HS-5 (cell line): ENCODE measurements at regions not wholly inside any gene's neighbourhood (a gene's known extent, or its start where the extent isn't known, plus 50 kb on each side); places are given as distances from the start of the nearest gene placed in this dataset.

Source experiments
- DNase-seq: peaks from one replicate; pipeline ENCODE4 v3.0.0-alpha.2; 2012; ENCODE audit warnings: low read depth

DNA sequence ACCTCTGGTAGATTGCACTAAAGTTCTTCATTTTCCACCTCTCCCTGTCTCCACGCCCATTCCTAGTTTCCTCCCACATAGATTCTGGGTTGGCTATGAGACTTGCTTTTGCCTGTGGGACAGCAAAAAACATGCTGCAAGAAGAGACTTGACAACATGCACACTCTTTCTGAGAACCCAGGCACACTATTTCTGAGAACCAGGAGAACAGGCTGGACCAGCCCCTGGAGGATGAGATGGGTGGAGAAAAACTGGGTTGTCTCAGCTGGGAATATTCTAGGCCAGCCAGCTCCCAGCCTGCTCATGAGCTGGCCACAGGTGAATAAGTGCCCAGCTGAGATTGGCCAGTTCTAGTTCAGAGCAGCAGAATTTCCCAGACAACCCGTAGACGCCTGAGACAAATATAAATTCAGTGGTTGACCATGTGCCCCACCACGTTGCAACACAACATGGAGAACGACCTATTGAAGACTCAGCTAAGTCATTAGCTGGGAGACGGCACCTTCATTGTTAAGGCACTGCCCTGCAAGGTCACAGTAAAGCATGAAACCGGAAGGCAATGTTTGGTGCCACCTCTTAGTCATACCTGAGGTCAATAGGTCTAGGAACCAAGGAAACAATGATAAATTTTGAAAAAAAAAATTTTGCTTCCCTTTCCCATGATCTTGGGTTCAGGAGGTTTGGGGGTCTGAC, 92.7 kb upstream of the AKR1E2 start:
- no peak for DNase-seq

DNA sequence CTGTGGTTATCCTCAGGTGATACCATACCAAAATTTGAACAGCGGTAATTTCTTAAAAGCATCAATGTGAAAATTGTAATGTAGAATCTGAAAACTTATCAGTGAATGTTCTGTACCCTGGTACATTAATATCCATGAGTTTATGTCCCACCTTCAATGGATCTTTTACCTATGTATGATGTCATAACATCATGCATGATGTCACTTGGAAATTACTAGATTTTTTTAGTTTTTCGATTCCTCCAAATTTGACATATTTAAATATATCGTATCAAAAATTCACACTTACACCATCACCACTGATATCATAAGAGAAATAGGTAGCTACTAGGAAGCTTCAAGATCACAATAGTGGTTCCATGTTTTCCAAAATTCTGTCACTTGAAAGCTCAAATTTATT, 95.0 kb upstream of the AKR1E2 start:
- no peak for DNase-seq

DNA sequence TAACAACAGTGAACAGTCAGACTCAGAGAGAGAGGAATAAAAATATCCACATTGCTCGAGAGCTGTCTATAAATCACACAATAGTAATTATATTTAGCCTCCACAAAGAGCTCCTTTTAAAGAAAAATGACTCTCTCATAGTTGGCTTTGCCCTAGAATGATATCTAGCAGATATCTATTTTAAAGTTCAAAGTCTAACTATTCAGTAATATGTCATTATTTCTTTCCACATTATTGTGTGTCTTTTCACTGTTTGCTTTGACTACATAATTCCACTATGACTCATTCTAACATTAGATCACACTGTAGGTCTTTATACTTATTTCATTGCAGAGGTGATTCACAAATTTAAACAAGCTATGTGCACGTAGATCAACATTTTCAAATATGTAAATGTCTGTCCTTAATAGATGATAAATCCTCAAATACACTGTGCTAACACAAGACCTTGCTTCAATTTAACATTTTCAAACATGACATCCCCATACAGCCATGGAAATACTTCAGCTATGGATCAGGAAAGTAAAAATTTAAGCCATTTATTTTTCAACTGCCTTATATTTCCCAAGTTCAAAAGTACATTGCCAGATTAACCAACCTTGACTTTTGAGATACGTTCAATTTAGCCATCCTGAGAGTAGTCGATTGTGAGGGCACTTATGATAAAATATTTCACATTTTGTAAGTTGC, 99.9 kb upstream of the AKR1E2 start:
- peak; percentile 63 for DNase-seq

DNA sequence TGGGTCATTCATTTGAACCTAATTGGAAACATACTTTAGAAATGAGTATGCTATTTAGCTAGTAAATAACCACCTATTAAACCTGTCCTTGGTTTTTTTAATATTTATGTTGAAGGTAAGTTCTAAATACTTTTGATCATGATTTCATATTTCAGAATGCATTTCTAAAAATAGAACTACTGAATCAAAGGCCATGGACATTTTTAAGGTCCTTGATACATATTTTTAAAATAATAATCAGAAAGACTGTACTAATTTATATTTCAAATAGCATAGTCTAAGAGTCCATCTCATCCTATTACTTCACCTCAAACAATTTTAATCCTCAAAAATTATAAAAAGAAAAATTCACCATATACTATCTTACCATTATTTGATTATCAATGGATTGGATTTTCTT, 102.1 kb upstream of the AKR1E2 start:
- DNase-seq: no peak

DNA sequence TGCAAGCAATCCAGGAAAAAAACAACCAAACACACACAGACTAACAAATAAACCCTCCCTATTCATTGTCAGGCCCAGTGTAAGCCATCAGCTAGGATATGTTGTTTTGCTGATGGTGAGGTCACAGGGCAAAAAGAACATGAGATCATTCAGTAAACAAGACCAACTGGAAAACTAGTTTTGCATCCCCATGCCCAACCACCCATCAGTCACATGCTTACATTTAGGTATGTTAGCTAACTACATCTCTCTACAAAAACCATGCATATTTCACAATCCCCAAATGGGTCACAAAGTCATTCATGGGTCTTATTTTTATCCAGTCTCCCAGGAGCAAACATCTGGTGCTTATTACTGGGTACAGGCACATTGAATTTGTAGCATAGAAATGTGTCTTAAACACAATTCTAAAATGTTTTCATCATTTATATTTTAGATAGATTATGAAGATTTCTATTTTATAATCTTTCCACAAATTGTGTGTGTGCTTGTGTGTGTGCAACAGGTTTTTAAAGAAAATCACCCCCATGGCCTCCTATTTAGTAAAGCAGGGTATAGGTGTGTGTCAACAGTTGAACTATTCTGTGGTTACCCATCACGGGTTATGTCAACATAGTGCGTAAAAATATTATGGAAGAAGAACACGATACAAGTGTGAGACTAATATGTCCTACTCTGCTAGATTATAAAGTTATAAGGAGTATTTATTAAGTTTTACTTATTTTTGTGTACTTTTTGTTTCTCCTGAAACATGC, 103.8 kb upstream of the AKR1E2 start:
- DNase-seq: peak; percentile 8

DNA sequence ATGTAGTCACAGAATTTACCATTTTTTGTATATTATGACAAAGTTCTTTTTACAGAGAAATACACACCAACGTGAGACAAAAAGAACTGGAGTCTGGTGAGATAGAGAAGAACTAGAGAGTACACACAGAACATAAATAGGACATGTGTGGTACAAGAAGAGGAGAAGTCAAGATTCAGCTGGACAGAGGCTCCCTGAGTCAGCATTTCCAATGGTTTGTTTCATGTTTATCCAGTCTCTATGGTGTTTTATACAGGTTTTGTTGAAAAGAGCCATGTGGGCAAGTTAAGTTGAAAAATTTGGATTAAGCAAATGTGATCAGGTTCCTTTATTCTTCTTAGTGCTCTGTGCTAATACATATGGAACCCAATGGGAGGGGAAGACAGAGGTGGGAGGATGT, 105.5 kb upstream of the AKR1E2 start:
- DNase-seq: no peak

DNA sequence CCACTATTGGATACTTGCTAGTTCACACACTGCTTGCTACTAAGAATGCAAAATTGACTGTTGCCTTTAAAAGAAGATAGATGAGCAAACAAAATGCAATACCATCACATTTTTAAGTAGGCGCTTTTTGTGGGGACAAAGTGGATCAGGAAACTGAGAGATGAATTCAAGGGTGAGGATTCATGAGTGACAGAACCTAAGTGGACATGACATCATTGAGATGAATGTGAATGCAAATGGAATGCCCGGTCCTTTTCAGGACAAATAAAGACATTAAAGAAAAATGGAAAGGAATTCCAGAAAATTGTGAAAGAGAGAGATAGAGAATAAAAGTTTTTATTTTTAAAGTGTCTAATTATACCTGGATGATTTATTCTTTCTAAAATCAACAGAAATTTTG, 106.3 kb upstream of the AKR1E2 start:
- DNase-seq: no peak

DNA sequence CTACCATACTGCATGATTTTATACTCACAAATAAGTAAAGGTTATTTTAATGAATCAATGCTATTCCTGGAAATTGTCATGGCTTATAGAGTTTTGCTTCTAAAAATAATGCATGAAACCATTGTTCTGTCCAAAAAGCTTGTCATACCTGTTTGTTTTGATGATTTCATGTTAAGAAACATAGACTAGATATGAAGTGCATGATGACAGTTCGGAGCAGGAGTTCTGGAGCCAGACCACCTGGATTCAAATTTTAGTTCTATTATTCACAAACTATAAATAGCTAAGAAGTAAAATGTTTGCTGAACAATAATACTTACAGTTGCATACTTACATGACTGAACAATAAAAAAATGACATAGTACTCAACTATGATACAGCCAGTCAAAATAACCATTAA, 107.0 kb upstream of the AKR1E2 start:
- no peak for DNase-seq

DNA sequence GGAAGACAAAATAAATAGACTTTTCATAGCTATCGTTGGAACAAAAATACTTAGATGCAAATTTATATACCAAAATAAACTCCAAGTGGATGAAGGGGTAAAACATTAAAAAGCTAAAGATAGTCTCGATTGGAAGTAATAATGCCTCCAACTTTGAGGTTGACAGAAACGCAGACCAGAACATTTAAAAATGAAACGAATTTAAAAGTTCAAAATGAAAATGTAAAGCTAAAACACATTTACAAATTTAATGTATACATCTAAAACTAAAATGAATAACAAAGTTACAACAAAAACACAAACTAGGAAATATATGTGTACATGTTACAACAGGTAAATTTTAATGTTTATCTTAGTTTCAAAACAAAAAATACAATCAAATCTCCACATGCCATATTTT, 107.5 kb upstream of the AKR1E2 start:
- no peak for DNase-seq

DNA sequence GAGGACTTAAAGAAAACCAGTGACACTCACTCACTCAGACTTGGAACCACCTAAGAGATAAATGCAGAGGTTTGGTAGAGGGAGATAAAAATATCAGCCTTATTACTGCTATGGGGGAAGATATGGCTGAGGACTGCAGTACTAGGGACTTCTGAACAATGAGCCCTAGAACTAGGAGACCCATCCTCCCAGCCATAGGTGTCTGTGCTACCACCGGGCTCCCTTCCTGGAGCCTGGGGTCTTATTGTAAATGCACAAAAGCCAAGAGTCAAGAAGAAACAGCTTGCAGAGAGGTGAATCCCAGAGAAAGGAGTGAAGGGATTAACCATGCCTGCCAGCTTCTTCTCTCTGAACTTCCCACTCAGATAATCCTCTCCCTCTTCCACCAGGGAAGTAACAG, 108.3 kb upstream of the AKR1E2 start:
- no peak for DNase-seq

DNA sequence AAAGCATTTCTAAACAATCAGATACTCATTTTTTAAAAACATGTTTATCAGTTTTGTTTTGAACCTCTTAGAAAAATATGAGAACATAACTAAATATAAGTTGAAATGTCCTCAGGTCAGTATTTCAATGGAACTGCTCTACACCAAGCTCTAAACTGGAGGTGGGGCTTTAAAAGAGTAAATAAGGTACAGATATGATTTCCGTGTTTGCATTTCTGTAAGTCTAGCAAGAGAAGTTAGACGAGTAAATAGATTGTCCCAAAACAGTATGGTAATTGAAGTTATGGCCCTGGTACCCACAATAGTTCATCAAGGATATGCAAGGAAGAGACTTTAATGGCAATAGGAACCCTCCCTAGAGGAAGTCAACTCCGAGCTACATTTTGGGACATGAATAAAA, 115.1 kb upstream of the AKR1E2 start:
- DNase-seq: no peak

DNA sequence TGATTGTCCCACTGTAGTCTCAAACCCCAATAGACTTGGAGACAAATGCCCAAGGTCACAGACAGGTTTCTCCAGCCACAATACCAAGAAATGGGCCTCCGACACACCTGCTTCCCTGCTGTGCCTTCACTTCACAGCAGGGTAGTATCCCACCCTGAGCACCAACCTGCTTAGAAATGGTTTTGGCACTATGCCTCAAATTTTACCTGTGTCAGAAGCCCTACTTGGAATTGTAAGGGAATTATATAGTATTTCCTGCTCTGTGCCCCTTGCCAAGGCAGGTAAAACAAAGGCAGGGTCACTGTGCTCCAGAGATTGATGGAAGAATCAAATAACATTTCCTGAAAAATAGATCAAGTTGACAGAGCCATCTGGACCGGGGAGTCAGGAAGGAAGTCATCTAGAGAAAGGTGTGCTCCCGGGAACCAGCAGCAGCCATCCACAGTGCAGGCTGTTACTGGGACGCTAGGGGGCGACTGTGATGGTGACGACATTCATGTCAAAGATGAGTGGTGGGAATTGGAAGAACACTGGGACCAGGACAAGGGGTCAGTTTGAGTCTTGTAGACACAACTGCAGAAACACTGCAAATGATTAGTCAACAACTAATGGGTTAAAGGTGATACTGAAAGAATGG, 117.8 kb upstream of the AKR1E2 start:
- no peak for DNase-seq

DNA sequence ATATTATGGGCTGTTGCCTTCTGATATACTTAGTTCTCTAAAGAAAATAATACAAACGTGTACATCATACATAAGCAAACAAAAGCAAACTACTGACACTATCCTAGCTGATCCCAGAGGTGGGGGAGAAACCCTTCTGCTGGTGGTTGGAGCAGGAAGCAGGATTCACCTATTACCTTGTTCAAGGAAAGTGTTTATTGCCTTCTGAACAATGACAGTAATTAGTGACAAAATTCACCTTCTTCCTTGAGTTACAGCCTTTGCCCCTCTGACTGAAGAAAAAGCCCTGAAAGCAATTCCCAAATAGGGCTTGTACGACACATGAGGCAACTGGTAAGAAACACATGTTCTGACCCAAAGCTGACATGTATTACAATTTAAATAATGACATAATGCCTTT, 118.8 kb upstream of the AKR1E2 start:
- no peak for DNase-seq

DNA sequence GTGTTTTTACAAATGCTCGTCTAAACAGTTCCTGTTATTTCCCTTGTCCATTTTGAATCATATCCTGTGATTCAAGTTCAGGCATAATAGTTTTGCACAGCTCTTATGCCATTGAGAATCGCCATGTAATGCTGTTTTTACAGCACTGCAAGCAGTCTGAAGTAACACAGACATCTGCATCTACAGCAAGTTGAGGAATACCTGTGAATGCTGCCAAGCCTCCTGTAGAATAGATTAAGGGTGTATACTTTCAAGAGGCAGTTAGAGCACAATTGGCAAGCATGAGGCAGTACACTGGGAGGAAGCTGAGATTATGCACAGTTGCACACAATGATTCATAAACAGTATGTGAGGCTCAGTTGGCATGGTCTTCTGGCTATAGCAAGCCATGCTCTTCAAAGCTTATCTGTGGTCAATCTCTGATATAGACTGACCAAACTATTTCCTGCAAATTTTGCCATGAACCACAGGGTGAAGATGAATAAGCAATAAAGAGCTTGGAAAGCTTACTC, 121.9 kb upstream of the AKR1E2 start:
- DNase-seq: peak; percentile 79

DNA sequence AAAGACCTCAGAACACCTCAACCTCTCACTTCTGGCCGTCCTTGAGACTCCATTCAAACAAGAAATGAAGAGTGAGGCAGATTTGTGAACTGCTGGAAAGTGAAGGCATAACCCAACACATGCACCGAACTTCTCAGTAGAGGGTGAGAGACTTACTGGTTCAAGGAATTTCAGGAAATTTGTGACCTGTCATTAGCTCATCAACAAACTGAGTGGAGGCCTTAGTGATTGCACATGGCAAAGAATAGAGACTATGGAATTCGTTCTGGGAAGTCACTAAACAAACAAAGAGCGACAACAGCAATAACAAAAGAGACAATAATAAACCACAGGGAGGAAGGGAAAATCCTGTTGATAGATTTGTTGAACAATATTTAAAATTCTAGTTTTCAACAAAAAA, 125.0 kb upstream of the AKR1E2 start:
- DNase-seq: no peak

DNA sequence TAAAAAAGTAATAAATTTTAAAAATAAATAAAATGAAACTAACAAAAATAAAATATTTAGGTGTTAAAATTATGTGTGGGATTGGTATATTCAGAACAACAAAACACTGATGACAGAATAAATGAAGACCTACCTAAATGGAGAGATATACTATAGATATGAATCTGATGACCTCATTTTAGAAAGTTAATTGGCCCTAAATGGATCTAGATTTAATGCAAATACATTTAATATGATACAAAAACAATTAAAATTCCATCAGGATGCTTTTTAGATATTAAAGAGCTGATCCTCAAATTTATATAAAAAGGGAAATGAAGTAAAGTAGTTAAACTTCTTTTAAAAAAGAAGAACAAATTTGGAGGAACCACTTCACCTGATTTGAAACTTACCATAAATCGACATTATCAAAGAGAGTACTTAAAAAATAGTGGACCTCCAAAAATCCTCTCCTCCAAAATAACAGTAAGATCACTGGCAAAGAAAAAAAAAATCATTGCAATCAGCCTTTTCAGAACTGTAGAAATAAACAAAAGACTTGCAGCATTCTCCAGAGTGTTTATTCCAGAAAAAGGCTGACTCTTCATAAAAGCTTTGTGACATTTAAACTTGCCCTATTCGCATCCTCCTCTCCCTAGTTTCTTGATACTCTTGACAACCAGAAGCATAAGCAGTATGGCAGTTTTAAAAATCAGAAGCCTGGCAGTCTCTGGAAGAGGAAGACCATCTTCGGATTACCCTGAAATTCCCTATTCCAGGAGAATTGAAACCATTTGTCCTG, 125.9 kb upstream of the AKR1E2 start:
- no peak for DNase-seq

DNA sequence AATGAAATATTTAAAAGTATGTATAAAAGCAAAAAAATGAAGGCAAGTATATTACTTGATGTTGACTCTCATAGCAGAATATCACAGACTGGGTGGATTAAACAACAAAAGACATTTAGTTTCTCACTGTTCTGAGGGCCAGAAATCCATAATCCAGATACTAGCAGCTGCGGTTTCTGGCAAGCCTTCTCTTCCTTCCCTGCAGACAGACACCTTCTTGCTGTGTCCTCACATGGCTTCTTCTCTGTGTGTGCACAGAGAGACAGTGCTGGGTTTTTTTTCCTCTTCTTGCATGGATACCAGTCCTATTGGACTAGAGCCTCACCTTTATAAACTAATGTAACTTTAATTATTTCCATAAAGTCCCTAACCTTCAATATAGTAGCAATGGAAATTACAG, 127.9 kb upstream of the AKR1E2 start:
- no peak for DNase-seq

DNA sequence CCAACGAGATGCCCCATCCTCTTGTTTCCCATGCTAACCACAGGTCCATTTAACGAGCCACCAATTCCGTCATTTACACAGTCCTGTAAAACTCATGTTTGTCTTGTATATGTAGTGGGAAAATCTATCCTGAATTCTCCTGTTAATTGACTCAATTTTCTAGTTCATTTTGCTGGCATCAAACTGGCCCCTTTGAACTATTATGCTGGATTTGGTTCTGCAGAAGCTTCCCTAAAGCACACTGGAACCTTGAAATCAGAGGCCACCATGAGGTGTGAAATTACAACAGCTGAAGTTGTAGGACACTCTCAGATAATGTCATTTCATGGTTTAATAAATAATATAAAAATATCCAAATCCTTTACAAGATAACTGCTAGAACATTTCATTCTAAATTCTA, 129.8 kb upstream of the AKR1E2 start:
- no peak for DNase-seq

DNA sequence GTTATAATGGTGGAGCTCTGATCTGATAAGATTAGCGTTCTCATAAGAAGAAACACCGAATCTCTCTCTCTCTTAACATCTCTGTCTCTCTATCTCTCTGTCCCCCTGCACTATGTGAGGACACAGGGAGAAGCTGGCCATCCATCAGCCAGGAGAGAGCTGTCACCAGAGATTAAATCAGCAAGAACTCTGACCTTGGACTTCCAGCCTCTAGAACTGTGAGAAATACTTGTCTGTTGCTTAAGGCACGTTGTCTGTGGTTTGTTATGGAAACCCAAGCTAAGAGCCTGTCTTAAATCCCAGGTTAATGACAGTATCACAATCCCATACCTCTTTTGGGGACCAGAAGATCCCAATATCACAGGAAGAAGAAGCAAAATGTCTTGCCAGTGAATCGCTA, 132.0 kb upstream of the AKR1E2 start:
- no peak for DNase-seq

DNA sequence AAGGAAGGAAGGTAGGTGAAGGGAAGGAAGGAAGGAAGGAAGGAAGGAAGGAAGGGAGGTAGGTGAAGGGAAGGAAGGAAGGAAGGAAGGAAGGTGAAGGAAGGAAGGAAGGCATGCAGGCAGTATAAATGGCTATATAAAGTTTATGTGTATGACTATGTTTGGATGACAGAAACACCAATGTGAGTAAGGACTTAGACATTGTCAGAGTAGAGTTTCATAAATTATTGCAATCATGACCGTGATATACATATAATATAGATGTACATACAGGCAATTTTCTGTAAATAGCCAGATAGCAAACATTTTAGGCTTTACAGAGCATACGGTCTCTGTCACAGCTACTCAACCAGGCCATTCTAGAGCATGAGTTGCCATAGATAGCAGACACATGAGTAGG, 133.8 kb upstream of the AKR1E2 start:
- no peak for DNase-seq

DNA sequence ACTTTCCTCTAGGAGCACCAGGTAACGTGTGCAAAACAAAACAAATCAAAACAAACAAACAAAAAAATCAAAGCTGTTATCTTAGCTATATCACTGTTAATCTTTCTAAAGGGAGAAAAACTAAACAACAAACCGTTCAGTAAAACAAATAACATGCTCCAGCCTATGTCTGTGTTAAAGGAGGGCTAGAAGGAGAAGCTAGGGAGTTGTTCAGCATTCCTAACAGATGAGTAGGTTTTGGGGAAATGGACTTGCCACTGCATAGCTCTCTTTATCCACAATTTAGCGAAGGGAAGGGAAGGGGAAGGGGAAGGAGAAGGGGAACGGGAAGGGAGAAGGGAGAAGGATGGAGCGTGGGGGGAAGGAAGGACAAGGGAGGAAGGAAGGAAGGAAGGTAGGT, 134.2 kb upstream of the AKR1E2 start:
- DNase-seq: no peak

DNA sequence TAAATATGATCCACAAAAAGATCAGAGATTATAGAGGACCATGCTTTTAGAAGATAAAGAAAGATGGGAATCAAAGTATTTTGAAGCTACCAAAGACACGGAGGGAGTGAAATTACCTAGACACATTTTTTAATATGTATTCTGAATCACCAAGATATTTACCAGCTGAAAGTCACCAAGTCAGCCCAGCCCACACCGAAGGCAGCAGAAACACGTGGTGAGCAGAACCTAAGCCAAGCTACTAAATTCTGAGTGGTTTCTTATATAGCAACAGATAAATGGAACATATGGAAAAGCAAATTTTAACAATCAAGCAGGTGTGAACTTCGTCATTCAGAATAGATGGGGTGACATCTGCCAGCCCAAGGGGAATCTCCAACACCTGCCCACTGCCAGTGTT, 134.7 kb upstream of the AKR1E2 start:
- no peak for DNase-seq
